Thyroid gland (tissue), 4 donors: ENCODE measurements at regions not wholly inside any gene's neighbourhood (a gene's known extent, or its start where the extent isn't known, plus 50 kb on each side); places are given as distances from the start of the nearest gene placed in this dataset.

Source experiments
- POLR2A ChIP-seq, 2 donors: fragments of 450-650 bp; IDR thresholded peaks; one replicate each; pipeline ENCODE4 v1.6.1; 2017; ENCODE audit warnings: antibody characterized with exemption in 2 of 2, mild to moderate bottlenecking in 2 of 2, moderate library complexity in 1 of 2
- TF ChIP-seq, protein P1 (sequence below), 6 experiments: fragments of 200-600 bp in 3 of 6; fragments of 450-650 bp in 3 of 6; sonication (generic) in 3 of 6; IDR thresholded peaks; one replicate each; pipeline ENCODE4 v1.5.1; 2016 to 2019; ENCODE audit warnings: antibody characterized with exemption in 6 of 6, mild to moderate bottlenecking in 2 of 6, inconsistent platforms in 1 of 6, moderate library complexity in 1 of 6

DNA sequence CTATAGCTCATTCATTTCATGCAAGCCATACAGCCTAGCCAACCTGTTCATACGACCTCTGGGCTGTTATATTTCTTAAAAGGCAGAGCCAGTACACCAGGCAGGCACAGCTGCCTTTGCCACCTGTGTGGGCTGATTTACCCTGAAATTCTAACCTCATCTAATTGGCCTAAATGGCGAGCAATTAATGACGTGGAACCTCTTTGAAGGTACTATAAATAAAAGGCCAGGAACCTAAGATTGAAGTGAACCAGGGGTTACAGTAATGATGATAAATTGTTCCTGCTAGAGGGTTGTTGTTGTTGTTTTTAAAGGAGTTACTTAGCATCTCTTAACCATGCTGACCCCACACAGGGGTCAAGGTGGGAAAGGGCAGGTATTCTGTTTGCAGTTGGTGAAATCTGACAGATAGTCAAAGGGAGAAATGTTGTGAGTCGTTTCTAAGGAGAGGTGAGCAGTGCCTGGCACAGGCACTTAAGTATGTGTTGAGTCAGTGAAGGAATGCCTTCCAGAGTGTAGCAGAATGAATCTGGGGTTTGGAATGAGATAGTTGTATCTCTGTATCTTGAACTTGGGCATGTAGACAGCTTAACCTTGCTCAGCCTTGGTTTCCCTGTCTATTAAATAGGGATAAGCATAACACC is 213.5 kb upstream of the NAV2 start:
- TF ChIP-seq, protein P1, sequence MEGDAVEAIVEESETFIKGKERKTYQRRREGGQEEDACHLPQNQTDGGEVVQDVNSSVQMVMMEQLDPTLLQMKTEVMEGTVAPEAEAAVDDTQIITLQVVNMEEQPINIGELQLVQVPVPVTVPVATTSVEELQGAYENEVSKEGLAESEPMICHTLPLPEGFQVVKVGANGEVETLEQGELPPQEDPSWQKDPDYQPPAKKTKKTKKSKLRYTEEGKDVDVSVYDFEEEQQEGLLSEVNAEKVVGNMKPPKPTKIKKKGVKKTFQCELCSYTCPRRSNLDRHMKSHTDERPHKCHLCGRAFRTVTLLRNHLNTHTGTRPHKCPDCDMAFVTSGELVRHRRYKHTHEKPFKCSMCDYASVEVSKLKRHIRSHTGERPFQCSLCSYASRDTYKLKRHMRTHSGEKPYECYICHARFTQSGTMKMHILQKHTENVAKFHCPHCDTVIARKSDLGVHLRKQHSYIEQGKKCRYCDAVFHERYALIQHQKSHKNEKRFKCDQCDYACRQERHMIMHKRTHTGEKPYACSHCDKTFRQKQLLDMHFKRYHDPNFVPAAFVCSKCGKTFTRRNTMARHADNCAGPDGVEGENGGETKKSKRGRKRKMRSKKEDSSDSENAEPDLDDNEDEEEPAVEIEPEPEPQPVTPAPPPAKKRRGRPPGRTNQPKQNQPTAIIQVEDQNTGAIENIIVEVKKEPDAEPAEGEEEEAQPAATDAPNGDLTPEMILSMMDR (IDR thresholded peaks at IDR 0.05) = no peak
- no peak for TF ChIP-seq POLR2A (IDR thresholded peaks at IDR 0.05)
